GM19438 (cell line): ENCODE measurements at regions not wholly inside any gene's neighbourhood (a gene's known extent, or its start where the extent isn't known, plus 50 kb on each side); places are given as distances from the start of the nearest gene placed in this dataset.

Experiments
- ATAC-seq: cut with Tn5 transposase; IDR thresholded peaks from one replicate; pipeline ENCODE4 v1.9.1; 2021; ENCODE audit warnings: low read depth; ENCODE audit not compliant: unreplicated experiment

- no peak for ATAC-seq
Measured at GRCh38 chr2:45256173-45256866, 247.1 kb upstream of the SIX2 start.

DNA sequence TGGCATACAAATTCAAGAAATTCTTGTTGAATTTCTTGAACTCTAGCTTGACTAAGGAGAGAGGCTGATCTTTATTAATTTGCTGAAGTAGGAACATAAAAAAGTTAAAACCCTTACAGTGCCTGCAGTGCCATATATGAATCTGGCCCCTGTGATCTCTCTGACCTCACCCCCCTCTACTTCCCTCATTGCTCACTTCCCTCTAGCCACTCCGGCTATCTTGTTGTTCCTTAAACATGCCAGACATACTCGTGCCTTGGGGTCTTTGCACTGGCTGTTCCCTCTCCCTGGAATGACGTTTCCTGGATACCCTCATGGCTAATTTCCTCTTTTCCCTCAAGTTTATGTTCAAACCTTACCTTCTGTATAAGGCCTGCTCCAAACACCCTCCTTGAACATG is 246.3 kb upstream of the SIX2 start:
- ATAC-seq = no peak

DNA sequence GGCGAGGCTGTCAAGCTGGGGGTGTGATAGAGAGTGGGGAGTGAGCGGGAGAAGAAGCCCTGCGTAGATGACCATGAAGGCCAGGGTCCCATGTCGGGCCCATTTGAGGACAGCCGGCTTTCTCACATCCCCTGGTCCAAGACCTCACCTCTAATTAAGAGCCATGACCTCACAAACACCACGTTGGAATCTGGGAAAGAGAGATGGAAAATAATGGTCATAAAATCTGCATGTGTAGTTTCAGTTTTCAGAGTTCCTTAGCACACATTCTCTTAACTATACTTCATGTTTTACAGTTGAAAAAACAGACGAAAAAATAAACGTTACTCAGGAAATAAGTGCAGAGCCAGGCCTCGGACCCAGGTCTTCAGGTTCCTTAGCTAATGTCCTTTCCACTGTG is 244.8 kb upstream of the SIX2 start:
- ATAC-seq = no peak

DNA sequence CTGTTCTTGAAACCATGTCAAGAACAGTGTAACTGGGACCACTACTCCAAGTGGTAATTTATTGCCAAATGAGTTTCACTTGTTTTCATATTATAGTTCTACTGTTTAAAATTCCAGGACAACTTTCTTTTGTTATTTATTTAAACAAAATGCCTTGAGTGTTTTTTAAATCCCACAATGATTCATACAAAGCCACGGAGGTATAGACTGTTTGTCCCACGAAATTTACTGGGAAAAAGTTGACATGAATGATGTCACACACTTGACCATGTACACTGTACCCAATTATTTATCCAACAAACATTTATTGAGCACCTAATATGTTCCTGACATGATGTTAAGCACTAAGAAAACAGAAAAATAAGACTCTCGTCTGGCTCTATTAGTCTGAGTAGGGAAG is 243.9 kb upstream of the SIX2 start:
- ATAC-seq = no peak

DNA sequence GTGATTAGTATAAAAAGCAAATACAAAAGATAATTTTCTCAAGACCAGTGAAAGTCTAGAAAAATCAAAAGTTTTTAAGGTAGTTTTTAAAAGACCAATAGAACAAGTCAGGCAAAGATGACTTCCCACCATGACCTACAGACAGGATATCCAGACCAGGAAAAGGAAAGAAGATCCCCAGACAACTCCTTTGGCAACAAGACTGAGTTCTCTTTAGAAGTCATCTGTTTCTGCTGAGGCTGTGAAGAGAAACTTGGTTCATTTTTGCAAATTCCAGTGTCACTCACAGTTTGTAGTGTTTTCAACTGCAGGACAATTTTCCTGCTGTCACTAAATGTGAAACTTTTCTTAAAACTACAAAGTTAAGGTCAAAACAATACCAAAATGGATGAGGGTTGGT is 240.9 kb upstream of the SIX2 start:
- no peak for ATAC-seq

DNA sequence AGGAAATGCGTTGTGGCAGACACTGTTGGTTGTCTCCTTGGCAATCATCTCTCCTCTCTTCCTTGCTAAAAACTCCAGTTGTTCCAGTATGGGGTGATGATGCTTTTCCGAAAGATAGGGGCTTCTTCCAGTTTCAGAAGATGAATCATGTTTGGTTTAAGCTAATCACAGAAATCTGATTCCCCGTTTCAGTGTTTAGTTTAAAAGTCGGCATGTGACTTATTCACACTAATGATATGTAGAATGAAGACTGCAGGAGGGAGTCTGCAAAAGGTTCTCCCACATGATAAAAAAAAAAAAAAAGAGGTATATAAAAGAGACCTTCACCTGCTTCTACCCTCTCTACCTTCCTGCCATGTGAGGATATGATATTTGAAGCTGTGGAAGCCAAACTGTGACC is 239.0 kb upstream of the SIX2 start:
- ATAC-seq = no peak

GRCh38 chr2:45244928-45245327 is 235.7 kb upstream of the SIX2 start:
- ATAC-seq = no peak

GRCh38 chr2:45242161-45242741 is 233.0 kb upstream of the SIX2 start:
- ATAC-seq = no peak

- no peak for ATAC-seq
Measured at GRCh38 chr2:45241061-45241561, 231.9 kb upstream of the SIX2 start.

DNA sequence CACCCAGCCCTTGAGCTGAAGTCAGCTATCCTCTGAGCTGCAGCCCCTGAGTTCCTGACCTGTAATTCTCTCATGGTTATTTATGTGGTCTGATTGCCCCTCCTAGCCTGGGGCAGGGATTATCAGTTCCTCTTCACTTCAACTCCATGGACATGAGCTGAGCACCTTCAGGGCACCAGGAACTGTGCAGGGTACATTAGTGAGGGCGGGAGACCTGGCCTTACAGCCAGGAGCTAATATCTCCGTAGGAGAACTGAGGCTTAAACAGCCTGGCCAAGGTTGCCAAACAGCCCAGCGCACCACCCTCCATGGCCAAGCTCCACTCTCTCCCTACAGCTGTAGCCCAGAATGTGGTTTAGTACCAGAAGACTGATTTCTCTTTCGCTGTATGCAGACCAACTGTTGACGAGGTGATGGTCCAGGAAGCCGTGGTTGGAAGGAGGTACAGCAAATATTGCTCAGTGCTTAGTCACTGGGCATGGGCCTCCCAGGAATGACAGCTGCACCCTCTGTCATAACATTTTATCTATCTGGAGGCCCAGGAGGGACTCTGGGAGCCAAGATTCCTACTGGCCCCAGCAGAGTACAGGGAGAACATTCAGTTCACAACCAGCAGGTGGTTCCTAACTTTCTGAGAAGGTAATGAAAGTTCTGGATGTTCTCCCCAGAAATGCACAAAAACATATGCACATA is 228.7 kb upstream of the SIX2 start:
- ATAC-seq = no peak

DNA sequence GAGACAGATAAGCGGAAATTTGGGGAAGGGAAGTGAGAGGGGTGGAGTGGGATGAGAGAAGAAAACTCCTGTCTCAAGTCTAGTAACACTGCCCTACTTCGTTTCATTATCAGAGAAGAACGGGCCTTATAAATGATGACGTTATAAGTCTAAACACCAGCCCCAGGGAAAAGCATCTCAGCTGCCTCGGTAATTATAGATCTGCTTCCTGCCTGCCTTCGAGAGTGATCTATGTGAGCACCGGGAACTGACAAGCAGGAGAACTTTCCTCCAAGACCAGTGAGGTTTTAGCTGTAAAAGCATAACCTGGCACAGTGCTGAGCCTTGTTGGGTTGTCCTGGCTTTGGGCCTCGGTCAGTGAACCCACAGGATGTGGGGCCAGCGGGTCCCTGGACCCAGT is 227.9 kb upstream of the SIX2 start:
- ATAC-seq = no peak

GRCh38 chr2:45236268-45236667 is 227.0 kb upstream of the SIX2 start:
- no peak for ATAC-seq

- no peak for ATAC-seq
Measured at GRCh38 chr2:45233301-45233700, 224.0 kb upstream of the SIX2 start.

- ATAC-seq = no peak
Measured at GRCh38 chr2:45232818-45233217, 223.6 kb upstream of the SIX2 start.

DNA sequence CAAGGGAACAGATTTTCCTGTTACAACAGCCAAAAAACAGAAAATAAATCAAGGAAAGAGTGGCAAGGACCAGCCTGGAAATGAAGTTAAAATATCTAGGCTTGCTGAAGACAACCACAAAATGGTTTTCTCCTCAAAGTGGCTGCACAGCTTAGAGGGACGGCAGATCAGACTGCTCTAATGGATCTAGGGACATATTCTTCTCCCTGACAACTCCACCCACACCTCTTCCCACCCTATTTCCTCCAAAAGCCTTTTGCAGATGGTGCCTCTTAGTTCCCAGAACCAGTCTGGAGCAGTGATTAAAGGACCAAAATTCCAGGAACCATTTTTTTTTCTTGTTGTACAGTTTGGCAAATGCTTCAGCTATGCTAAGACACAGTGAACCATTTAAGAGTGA is 220.2 kb upstream of the SIX2 start:
- no peak for ATAC-seq

DNA sequence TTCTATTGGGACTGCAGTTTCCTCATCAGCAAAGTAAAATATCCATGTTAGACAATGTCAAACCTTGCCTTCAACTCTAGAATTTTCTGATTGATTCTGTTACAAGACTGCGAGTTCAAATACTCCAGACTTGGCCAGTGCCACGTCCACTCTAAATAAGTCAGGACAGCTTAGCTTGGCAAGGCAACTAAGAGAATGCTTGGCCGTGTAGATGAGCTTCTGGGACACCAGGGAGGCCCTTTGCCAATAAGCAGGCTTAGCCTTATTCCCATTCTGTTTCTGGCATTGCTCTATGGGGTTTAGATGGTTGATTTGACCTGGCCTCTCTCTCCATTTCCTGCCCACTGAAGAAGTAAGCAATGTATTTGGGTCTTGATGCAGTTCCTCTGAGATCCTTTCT is 218.1 kb upstream of the SIX2 start:
- ATAC-seq = no peak

DNA sequence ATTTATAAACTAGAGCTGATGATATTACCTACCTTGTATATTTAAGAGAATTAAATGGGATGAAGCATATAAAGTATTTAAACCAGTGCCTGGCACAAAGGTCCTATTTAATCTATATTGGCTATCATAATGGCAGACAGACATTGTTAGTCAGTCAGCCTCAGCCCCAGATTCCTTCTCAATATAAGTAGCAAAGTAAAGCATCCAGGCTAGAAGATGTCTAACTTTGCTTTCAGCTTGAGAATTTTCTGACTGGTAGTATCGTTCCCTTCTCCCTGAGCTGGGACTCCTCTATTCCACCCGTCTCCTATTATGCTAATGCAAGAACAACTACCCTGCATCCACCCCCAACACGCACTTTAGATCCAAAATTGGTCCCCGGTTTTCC is 215.7 kb upstream of the SIX2 start:
- ATAC-seq = no peak

- ATAC-seq = no peak
Measured at GRCh38 chr2:45224321-45224992, 215.2 kb upstream of the SIX2 start.

DNA sequence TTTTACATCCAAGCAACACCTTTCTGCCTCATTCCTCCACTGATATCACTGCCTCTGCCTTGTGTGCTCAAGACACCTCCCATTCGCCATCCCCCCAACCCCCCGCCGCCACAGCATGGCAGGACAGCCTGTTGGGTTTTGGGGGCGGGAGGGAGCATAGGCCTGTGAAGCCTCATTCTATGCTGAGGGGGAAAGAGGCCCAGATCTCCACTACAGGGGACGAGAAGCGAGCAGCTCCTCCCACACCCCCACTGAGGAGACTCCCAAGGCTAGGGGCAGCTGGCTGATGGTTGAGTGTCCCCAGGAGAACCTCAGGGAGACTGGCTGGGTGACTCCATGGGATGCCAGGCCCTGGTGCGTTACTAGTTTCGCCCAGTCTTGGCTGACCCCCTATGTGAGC is 214.3 kb upstream of the SIX2 start:
- ATAC-seq = no peak

DNA sequence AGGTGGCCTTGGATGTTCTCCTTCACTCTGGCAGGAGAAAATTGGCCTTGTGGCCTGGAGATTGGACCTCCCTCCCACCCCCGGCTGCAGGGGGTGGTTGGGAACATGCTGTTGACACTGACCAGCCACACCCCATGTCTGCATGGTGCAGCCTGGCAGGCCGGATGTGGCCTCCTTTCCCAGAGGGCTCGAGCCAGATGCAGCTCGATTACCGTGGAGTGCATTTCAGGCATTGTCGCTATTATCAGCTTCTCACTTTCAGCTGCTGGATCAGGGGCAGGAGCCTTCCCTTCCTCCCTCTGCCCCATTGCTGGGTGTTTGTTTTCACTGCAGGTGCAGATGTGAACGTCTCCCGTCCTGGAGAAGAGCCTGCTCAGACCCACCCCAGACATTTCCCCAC is 211.0 kb upstream of the SIX2 start:
- ATAC-seq = no peak

GRCh38 chr2:45218931-45219339 is 209.7 kb upstream of the SIX2 start:
- ATAC-seq = no peak
